Ishikawa (cell line): ENCODE measurements at regions not wholly inside any gene's neighbourhood (a gene's known extent, or its start where the extent isn't known, plus 50 kb on each side); places are given as distances from the start of the nearest gene placed in this dataset.

Experiments
- CEBPB ChIP-seq: IDR thresholded peaks from 2 replicates; pipeline ENCODE4 v1.6.1; 2012
- EP300 ChIP-seq: IDR thresholded peaks from 2 replicates; pipeline ENCODE4 v1.6.1; 2012; ENCODE audit warnings: borderline replicate concordance

- TF ChIP-seq EP300 (no peak), CEBPB (no peak)
Observed at GRCh38 chrX:26070882-26071281, 67.3 kb upstream of the MAGEB18 start.
